ENCODE measurements at regions not wholly inside any gene's neighbourhood (a gene's known extent, or its start where the extent isn't known, plus 50 kb on each side); places are given as distances from the start of the nearest gene placed in this dataset.

DNA sequence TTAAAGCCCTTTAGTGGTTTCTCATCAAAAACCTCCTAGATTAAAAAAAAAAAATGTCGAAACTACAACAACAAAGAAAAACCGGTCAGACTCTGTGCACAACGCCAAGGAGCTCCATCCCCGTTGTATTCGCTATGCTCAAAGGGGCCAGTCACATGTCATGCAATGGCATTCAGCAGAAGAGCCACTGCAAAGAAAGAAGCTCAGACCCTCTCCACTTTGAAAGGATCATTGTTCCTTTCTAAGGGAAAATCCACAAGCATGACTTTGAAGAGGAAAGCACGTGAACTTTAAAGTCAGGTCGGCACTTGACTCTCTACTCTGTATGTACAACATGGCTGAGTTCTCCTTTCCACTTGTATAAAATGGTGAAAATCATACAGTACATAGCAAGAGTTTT lies 655.6 kb downstream of the ETS1 start:
- H3K4me1 Mint-ChIP-seq (ENCODE audit: low read depth, unreplicated experiment) = no peaks in the 10 kb centered on the region
- DNase-seq = no peak
- no peaks in the 10 kb centered on the region for H3K36me3 Mint-ChIP-seq (ENCODE audit: unreplicated experiment)
- H3K4me3 Mint-ChIP-seq (ENCODE audit: unreplicated experiment) = no peak overlapping the region
- H3K27ac Mint-ChIP-seq (ENCODE audit: unreplicated experiment) = no peak overlapping the region
- TF ChIP-seq, protein P1, sequence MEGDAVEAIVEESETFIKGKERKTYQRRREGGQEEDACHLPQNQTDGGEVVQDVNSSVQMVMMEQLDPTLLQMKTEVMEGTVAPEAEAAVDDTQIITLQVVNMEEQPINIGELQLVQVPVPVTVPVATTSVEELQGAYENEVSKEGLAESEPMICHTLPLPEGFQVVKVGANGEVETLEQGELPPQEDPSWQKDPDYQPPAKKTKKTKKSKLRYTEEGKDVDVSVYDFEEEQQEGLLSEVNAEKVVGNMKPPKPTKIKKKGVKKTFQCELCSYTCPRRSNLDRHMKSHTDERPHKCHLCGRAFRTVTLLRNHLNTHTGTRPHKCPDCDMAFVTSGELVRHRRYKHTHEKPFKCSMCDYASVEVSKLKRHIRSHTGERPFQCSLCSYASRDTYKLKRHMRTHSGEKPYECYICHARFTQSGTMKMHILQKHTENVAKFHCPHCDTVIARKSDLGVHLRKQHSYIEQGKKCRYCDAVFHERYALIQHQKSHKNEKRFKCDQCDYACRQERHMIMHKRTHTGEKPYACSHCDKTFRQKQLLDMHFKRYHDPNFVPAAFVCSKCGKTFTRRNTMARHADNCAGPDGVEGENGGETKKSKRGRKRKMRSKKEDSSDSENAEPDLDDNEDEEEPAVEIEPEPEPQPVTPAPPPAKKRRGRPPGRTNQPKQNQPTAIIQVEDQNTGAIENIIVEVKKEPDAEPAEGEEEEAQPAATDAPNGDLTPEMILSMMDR (IDR thresholded peaks at IDR 0.05; ENCODE audit: partially characterized antibody, unreplicated experiment) = no peak
- no peaks in the 10 kb centered on the region for H3K27me3 Mint-ChIP-seq (ENCODE audit: unreplicated experiment)
- peaks cover 1% of the 10 kb centered on the region for H3K9me3 Mint-ChIP-seq (ENCODE audit: unreplicated experiment)

DNA sequence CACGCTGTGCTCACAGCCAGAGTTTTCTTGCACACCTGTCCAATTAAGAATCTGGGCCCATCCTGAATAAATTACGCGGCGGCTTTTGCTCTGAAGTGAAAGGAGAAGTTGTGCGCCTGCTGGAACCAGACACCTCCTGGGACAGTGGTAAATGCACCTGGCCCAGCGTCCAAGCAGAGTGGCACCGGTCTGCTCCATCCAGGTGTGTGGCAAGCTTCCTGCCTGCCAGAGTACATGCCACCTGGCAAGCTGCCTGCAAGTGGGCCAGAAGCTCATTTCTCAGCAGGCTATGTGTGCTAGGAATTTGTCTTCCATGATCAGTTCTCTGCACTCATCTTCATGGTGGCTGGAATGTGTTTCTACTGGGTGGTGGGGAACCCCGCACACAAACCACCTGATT lies 660.6 kb downstream of the ETS1 start:
- TF ChIP-seq, protein P1 (IDR thresholded peaks at IDR 0.05; ENCODE audit: partially characterized antibody, unreplicated experiment) = no peak
- Mint-ChIP-seq H3K27ac (ENCODE audit: unreplicated experiment) (no peak overlapping the region), H3K36me3 (ENCODE audit: unreplicated experiment) (no peaks in the 10 kb centered on the region), H3K9me3 (ENCODE audit: unreplicated experiment) (no peaks in the 10 kb centered on the region), H3K4me1 (ENCODE audit: low read depth, unreplicated experiment) (no peaks in the 10 kb centered on the region), H3K27me3 (ENCODE audit: unreplicated experiment) (no peaks in the 10 kb centered on the region), H3K4me3 (ENCODE audit: unreplicated experiment) (no peak overlapping the region)
- DNase-seq = no peak

DNA sequence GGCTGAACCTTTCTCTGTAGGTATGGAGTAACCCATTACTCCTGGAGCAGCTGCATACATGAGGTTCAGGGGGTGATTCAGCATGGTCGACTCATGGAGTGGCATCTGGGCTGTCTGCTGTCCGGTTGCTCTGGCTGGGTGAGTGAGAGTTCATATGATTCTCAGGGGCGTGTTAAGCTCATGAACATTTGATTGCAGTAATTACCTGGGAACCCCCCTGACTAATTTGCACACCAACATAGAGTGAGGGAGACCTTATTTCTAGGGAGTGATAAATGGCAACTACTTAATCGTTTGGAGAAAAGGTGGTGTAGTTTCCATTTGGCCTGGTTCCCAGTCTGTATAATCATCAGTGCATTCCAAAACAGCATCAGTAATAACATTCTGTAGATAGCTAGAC lies 661.9 kb downstream of the ETS1 start:
- TF ChIP-seq, protein P1 (IDR thresholded peaks at IDR 0.05; ENCODE audit: partially characterized antibody, unreplicated experiment) = no peak
- Mint-ChIP-seq H3K27me3 (ENCODE audit: unreplicated experiment) (peaks cover 1% of the 10 kb centered on the region), H3K4me3 (ENCODE audit: unreplicated experiment) (no peak overlapping the region), H3K9me3 (ENCODE audit: unreplicated experiment) (no peaks in the 10 kb centered on the region), H3K4me1 (ENCODE audit: low read depth, unreplicated experiment) (no peaks in the 10 kb centered on the region), H3K36me3 (ENCODE audit: unreplicated experiment) (peaks cover 3% of the 10 kb centered on the region), H3K27ac (ENCODE audit: unreplicated experiment) (no peak overlapping the region)
- no peak for DNase-seq

DNA sequence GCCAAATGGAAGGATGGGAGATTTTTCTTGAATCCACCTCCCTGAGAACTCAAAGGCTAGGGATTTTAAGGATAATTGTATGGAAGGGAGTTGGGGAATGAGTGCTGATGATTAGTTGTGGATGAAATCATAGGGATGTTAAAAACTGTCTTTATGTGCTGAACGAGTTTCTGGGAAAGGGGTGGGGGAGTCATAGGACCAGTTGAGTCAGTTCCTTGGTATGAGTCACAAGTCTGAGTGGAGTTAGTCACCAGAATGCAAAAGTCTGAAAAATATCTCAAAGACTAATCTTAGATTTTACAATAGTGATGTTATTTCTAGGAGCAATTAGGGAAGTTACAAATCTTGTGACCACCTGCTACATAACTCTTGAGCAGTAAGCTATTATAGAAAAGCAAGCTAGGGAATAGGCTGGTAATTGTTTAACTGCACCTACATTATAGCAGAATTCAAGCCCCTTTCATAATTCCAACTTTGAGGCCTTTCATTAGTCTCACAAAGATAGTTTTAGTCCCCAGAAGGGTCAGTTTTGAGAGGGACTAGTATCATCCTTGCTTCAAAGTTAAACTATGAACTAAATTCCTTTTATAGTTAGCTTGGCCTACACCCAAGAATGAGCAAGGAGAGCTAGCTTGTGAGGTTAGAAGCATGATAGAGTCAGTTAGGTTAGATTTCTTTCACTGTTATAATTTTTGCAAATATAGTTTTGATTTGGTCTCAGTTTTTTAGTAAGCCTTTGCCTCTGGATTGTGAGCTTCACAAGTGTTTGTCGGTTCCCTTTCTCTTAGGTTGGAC lies 668.0 kb downstream of the ETS1 start:
- H3K36me3 Mint-ChIP-seq (ENCODE audit: unreplicated experiment) = peaks cover 15% of the 10 kb centered on the region
- H3K27ac Mint-ChIP-seq (ENCODE audit: unreplicated experiment) = no peak overlapping the region
- H3K9me3 Mint-ChIP-seq (ENCODE audit: unreplicated experiment) = peaks cover 4% of the 10 kb centered on the region
- DNase-seq = no peak
- H3K4me1 Mint-ChIP-seq (ENCODE audit: low read depth, unreplicated experiment) = no peaks in the 10 kb centered on the region
- TF ChIP-seq, protein P1 (IDR thresholded peaks at IDR 0.05; ENCODE audit: partially characterized antibody, unreplicated experiment) = no peak
- peaks cover 2% of the 10 kb centered on the region for H3K27me3 Mint-ChIP-seq (ENCODE audit: unreplicated experiment)
- no peak overlapping the region for H3K4me3 Mint-ChIP-seq (ENCODE audit: unreplicated experiment)

DNA sequence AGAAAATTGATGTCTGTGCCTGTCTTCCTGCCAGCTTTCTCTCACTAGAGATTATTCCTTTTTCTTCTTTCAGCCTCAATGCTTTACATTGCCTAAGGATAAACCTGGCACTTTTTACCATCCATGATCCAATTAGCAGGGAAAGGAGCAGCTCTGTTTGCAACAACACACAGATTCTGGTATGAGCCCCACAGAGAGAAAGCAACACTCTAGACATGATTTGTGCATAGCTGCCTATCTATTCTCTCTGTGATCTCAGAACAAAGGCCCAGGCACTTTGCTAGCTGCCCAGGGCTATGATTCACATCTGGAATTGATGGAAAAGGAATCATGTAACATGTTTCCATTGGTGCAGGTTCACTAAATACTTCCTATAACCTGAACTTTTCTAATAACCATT lies 685.0 kb downstream of the ETS1 start:
- Mint-ChIP-seq H3K27ac (ENCODE audit: unreplicated experiment) (no peak overlapping the region), H3K4me3 (ENCODE audit: unreplicated experiment) (no peak overlapping the region), H3K36me3 (ENCODE audit: unreplicated experiment) (peaks cover 4% of the 10 kb centered on the region), H3K9me3 (ENCODE audit: unreplicated experiment) (no peaks in the 10 kb centered on the region), H3K4me1 (ENCODE audit: low read depth, unreplicated experiment) (peaks cover 4% of the 10 kb centered on the region), H3K27me3 (ENCODE audit: unreplicated experiment) (peaks cover 3% of the 10 kb centered on the region)
- TF ChIP-seq, protein P1 (IDR thresholded peaks at IDR 0.05; ENCODE audit: partially characterized antibody, unreplicated experiment) = no peak
- DNase-seq = no peak
